ENCODE measurements at regions not wholly inside any gene's neighbourhood (a gene's known extent, or its start where the extent isn't known, plus 50 kb on each side); places are given as distances from the start of the nearest gene placed in this dataset.

- Histone ChIP-seq H3K27me3 (no peaks in the 10 kb centered on the region), H3K9me3 (no peaks in the 10 kb centered on the region), H3K27ac (peak overlapping the region; percentile 46 to 80), H3K4me1 (peaks cover 0 to 2% of the 10 kb centered on the region in 2 donors), H3K4me3 (peak overlapping the region in 1 of 2 donors; percentile 20), H3K36me3 (no peaks in the 10 kb centered on the region)
- TF ChIP-seq, protein P1, sequence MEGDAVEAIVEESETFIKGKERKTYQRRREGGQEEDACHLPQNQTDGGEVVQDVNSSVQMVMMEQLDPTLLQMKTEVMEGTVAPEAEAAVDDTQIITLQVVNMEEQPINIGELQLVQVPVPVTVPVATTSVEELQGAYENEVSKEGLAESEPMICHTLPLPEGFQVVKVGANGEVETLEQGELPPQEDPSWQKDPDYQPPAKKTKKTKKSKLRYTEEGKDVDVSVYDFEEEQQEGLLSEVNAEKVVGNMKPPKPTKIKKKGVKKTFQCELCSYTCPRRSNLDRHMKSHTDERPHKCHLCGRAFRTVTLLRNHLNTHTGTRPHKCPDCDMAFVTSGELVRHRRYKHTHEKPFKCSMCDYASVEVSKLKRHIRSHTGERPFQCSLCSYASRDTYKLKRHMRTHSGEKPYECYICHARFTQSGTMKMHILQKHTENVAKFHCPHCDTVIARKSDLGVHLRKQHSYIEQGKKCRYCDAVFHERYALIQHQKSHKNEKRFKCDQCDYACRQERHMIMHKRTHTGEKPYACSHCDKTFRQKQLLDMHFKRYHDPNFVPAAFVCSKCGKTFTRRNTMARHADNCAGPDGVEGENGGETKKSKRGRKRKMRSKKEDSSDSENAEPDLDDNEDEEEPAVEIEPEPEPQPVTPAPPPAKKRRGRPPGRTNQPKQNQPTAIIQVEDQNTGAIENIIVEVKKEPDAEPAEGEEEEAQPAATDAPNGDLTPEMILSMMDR (IDR thresholded peaks at IDR 0.05) = no peak
- no peak for DNase-seq (ENCODE audit: low spot score in 2 of 2)
- intact Hi-C loops (cut with DNase I) = no loop called here
Measured at GRCh38 chr10:93180482-93180931, 106.8 kb downstream of the CYP26A1 start.

- Histone ChIP-seq H3K36me3 (no peaks in the 10 kb centered on the region), H3K4me3 (no peak overlapping the region), H3K27me3 (no peaks in the 10 kb centered on the region), H3K27ac (peak overlapping the region; percentile 46 to 80), H3K4me1 (peaks cover 0 to 2% of the 10 kb centered on the region in 2 donors), H3K9me3 (no peaks in the 10 kb centered on the region)
- DNase-seq (ENCODE audit: low spot score in 2 of 2) = no peak
- TF ChIP-seq, protein P1 (IDR thresholded peaks at IDR 0.05) = no peak
- intact Hi-C loops (cut with DNase I) = no loop called here
Measured at GRCh38 chr10:93181271-93182048, 107.8 kb downstream of the CYP26A1 start.

- H3K4me1 ChIP-seq = peaks cover 0 to 2% of the 10 kb centered on the region in 2 donors
- H3K9me3 ChIP-seq = no peaks in the 10 kb centered on the region
- H3K27me3 ChIP-seq = no peaks in the 10 kb centered on the region
- H3K4me3 ChIP-seq = no peak overlapping the region
- no peaks in the 10 kb centered on the region for H3K36me3 ChIP-seq
- no peak overlapping the region for H3K27ac ChIP-seq
- no peak for DNase-seq (ENCODE audit: low spot score in 2 of 2)
- TF ChIP-seq, protein P1 (IDR thresholded peaks at IDR 0.05) = no peak
- intact Hi-C loops (cut with DNase I) = no loop called here
Measured at GRCh38 chr10:93182049-93182327, 108.3 kb downstream of the CYP26A1 start.

GRCh38 chr10:93182790-93183189, 109.1 kb downstream of the CYP26A1 start:
- Histone ChIP-seq H3K36me3 (no peaks in the 10 kb centered on the region), H3K27me3 (no peaks in the 10 kb centered on the region), H3K4me3 (no peak overlapping the region), H3K27ac (no peak overlapping the region), H3K4me1 (peaks cover 0 to 2% of the 10 kb centered on the region in 2 donors), H3K9me3 (no peaks in the 10 kb centered on the region)
- intact Hi-C loops (cut with DNase I) = no loop called here
- TF ChIP-seq, protein P1 (IDR thresholded peaks at IDR 0.05) = no peak
- no peak for DNase-seq (ENCODE audit: low spot score in 2 of 2)

- Histone ChIP-seq H3K27me3 (no peaks in the 10 kb centered on the region), H3K4me1 (peaks cover 3% of the 10 kb centered on the region in 2 donors), H3K4me3 (no peak overlapping the region), H3K27ac (no peak overlapping the region), H3K9me3 (no peaks in the 10 kb centered on the region), H3K36me3 (no peaks in the 10 kb centered on the region)
- intact Hi-C loops (cut with DNase I) = no loop called here
- no peak for DNase-seq (ENCODE audit: low spot score in 2 of 2)
- TF ChIP-seq, protein P1 (IDR thresholded peaks at IDR 0.05) = no peak
Measured at GRCh38 chr10:93186653-93187052, 113.0 kb downstream of the CYP26A1 start.

Measured in ascending aorta (tissue), 2 donors.